ENCODE measurements at regions not wholly inside any gene's neighbourhood (a gene's known extent, or its start where the extent isn't known, plus 50 kb on each side); places are given as distances from the start of the nearest gene placed in this dataset.

DNA sequence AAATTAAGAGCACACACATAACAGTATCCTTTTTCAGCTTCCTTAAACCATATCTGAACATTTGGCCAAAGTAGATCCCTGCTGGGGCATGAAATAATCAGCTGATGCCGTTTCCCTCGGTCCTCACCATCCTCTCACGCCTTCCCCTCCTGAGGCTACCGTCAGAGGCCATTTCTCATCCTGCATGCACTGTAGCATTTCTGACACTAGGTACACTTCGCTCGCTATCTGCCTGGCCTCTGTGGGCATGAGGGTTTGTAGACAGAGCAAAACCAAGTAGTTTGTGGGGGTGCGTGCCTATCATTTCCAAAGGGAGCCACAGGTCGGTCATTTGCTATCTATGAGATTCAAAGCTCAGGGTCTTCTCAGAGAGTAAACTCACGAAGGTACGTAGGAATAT lies 131.9 kb downstream of the BOD1 start:
- TF ChIP-seq, protein P1, sequence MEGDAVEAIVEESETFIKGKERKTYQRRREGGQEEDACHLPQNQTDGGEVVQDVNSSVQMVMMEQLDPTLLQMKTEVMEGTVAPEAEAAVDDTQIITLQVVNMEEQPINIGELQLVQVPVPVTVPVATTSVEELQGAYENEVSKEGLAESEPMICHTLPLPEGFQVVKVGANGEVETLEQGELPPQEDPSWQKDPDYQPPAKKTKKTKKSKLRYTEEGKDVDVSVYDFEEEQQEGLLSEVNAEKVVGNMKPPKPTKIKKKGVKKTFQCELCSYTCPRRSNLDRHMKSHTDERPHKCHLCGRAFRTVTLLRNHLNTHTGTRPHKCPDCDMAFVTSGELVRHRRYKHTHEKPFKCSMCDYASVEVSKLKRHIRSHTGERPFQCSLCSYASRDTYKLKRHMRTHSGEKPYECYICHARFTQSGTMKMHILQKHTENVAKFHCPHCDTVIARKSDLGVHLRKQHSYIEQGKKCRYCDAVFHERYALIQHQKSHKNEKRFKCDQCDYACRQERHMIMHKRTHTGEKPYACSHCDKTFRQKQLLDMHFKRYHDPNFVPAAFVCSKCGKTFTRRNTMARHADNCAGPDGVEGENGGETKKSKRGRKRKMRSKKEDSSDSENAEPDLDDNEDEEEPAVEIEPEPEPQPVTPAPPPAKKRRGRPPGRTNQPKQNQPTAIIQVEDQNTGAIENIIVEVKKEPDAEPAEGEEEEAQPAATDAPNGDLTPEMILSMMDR (IDR thresholded peaks at IDR 0.05; ENCODE audit: extremely low read depth in 1 of 2, insufficient read depth in 1 of 2, low read depth in 1 of 2, low read length in 2 of 2): no peak
- TF ChIP-seq POLR2A (IDR thresholded peaks at IDR 0.05; ENCODE audit: low read depth, low read length) (no peak), GATA2 (IDR thresholded peaks at IDR 0.05; ENCODE audit: insufficient read depth, insufficient read length, low read depth, low read length) (no peak), POLR2AphosphoS5 (IDR thresholded peaks at IDR 0.05; ENCODE audit: insufficient read depth, low read depth, low read length) (no peak), EZH2 (IDR thresholded peaks at IDR 0.05; ENCODE audit: borderline replicate concordance, low read depth, low read length, severe bottlenecking) (no peak)
- TF ChIP-seq, protein P2, sequence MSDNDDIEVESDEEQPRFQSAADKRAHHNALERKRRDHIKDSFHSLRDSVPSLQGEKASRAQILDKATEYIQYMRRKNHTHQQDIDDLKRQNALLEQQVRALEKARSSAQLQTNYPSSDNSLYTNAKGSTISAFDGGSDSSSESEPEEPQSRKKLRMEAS (IDR thresholded peaks at IDR 0.05; ENCODE audit: insufficient read depth, insufficient read length): no peak
